K562 (cell line): ENCODE measurements at regions not wholly inside any gene's neighbourhood (a gene's known extent, or its start where the extent isn't known, plus 50 kb on each side); places are given as distances from the start of the nearest gene placed in this dataset.
A peak's percentile ranks its signal among the peaks of the same experiment; 100 is the strongest.

Source experiments
- ATAC-seq: fragments of 200-7000 bp; cut with Tn5 transposase; 3 replicates; pipeline ENCODE4 v1.9.1; 2020; ENCODE audit warnings: moderate library complexity
- BruUV-seq: library from RNA; stranded (reverse); fragments of 400-500 nt; replicated peaks from 2 replicates; lab custom pipeline; 2021; lab: Mats Ljungman, UMichigan
- CTCF ChIA-PET: fragments of 300-600 bp; formaldehyde crosslinking; extraction: SDS; loops from one replicate; lab custom pipeline; 2021; ENCODE audit warnings: low intra/inter-chr PET ratio; lab: Yijun Ruan, JAX
- POLR2A ChIA-PET: fragments of 300-600, 350-650 bp; sonication (Branson Sonifier 250); formaldehyde crosslinking; extraction: SDS; loops from one replicate; lab custom pipeline; 2021; ENCODE audit warnings: antibody characterized with exemption, inconsistent platforms; lab: Yijun Ruan, JAX
- DNase-seq, 4 experiments: peaks; one replicate each; pipeline versions ENCODE4 v3.0.0 to v3.0.0-alpha.2; 2011 to 2018; ENCODE audit warnings: low spot score in 3 of 4, mixed read lengths in 3 of 4; ENCODE audit errors: extremely low read depth in 1 of 4
- FAIRE-seq: peaks from 2 replicates; lab custom pipeline; 2011; peaks lifted over from hg19 to GRCh38; lab: Jason Lieb, UNC
- H2AFZ ChIP-seq: 2 replicates; pipeline ENCODE4 v1.6.0; 2011; ENCODE audit warnings: low read depth, low read length, control low read depth, inconsistent platforms
- H3K27ac ChIP-seq: fragments of 200-600 bp; 3 replicates; pipeline ENCODE4 v1.8.0; 2011; ENCODE audit warnings: low read depth, mild to moderate bottlenecking, control low read depth, inconsistent platforms, low read length, moderate library complexity, mixed read lengths; ENCODE audit errors: extremely low read depth
- H3K27me3 ChIP-seq, 2 experiments: fragments of 300-600 bp in 1 of 2; 2 replicates in 1 of 2; 3 replicates in 1 of 2; pipeline versions ENCODE4 v1.6.0 to v1.8.0; 2011; ENCODE audit warnings: inconsistent platforms in 2 of 2, low read length in 2 of 2, mild to moderate bottlenecking in 1 of 2, mixed read lengths in 1 of 2, moderate library complexity in 1 of 2; ENCODE audit not compliant: control insufficient read depth in 2 of 2, insufficient read depth in 2 of 2
- H3K36me3 ChIP-seq: fragments of 300-600 bp; 3 replicates; pipeline ENCODE4 v1.8.0; 2011; ENCODE audit warnings: mild to moderate bottlenecking, low read length, inconsistent platforms; ENCODE audit not compliant: control insufficient read depth, insufficient read depth
- H3K4me1 ChIP-seq, 2 experiments: fragments of 200-600 bp in 1 of 2; replicated peaks in 1 of 2; 2 replicates in 1 of 2; 3 replicates in 1 of 2; pipeline versions ENCODE4 v1.5.1 to v1.8.0; 2011; ENCODE audit warnings: inconsistent platforms in 2 of 2, low read length in 2 of 2, mild to moderate bottlenecking in 1 of 2, mixed read lengths in 1 of 2, moderate library complexity in 1 of 2; ENCODE audit not compliant: control insufficient read depth in 2 of 2, insufficient read depth in 2 of 2
- H3K4me2 ChIP-seq: 2 replicates; pipeline ENCODE4 v1.6.1; 2011; ENCODE audit warnings: low read length, control low read depth, inconsistent platforms, mixed read lengths; ENCODE audit not compliant: insufficient read depth
- H3K4me3 ChIP-seq: fragments of 200-600 bp; sonication (generic), shearing (Covaris generic); 2 replicates; pipeline ENCODE4 v1.5.1; 2016; ENCODE audit warnings: control low read depth, inconsistent platforms
- H3K79me2 ChIP-seq: fragments of 200-600 bp; 3 replicates; pipeline ENCODE4 v1.8.0; 2011; ENCODE audit warnings: low read length, inconsistent platforms; ENCODE audit not compliant: control insufficient read depth, insufficient read depth
- H3K9ac ChIP-seq, 2 experiments: 2 replicates each; pipeline versions ENCODE4 v1.6.0 to v1.6.1; 2011; ENCODE audit warnings: low read depth in 2 of 2, low read length in 2 of 2, control low read depth in 1 of 2, inconsistent platforms in 1 of 2, mild to moderate bottlenecking in 1 of 2, mixed read lengths in 1 of 2; ENCODE audit not compliant: insufficient read depth in 1 of 2
- H3K9me1 ChIP-seq: one replicate; pipeline ENCODE4 v1.6.0; 2011; ENCODE audit warnings: inconsistent platforms, mild to moderate bottlenecking, low read length, moderate library complexity; ENCODE audit not compliant: control insufficient read depth, insufficient read depth
- H3K9me3 ChIP-seq: replicated peaks from 2 replicates; pipeline ENCODE4 v1.5.1; 2011; ENCODE audit warnings: low read depth, low read length, inconsistent platforms; ENCODE audit not compliant: control insufficient read depth, insufficient read depth
- H4K20me1 ChIP-seq: replicated peaks from 2 replicates; pipeline ENCODE4 v1.6.1; 2011; ENCODE audit warnings: low read length, inconsistent platforms, mixed read lengths; ENCODE audit not compliant: control insufficient read depth, insufficient read depth
- ATF7 ChIP-seq: fragments of 450-650 bp; IDR thresholded peaks from 2 replicates; pipeline ENCODE4 v1.7.1; 2014; ENCODE audit warnings: mild to moderate bottlenecking, moderate library complexity
- CEBPG ChIP-seq, 3 experiments: fragments of 200-800 bp in 1 of 3; sonication (Bioruptor generic) in 1 of 3; sonication (generic) in 1 of 3; formaldehyde crosslinking in 1 of 3; IDR thresholded peaks in 2 of 3; conservative IDR thresholded peaks in 1 of 3; 2 replicates each; pipeline versions ENCODE4 v1.6.1 to v1.8.0; 2016 to 2022; ENCODE audit warnings: missing compliant biosample characterization in 2 of 3, missing genetic modification characterization in 2 of 3, mild to moderate bottlenecking in 1 of 3, missing genetic modification reagents in 1 of 3
- CREM ChIP-seq: IDR thresholded peaks from 2 replicates; pipeline ENCODE4 v1.6.1; 2014; ENCODE audit warnings: antibody characterized with exemption, low read depth
- ESRRA ChIP-seq: fragments of 450-650 bp; IDR thresholded peaks from 2 replicates; pipeline ENCODE4 v1.6.1; 2014; ENCODE audit warnings: low read depth, mild to moderate bottlenecking, moderate library complexity, borderline replicate concordance
- GABPB2 ChIP-seq: fragments of 250-450 bp; sonication (Bioruptor Pico); conservative IDR thresholded peaks from 2 replicates; pipeline ENCODE4 v1.5.1; 2021; ENCODE audit warnings: mild to moderate bottlenecking
- GTF2E2 ChIP-seq: fragments of 200-800 bp; sonication (Bioruptor generic); IDR thresholded peaks from 2 replicates; pipeline ENCODE4 v1.6.1; 2016; ENCODE audit warnings: missing genetic modification characterization, missing compliant biosample characterization
- HDAC3 ChIP-seq: fragments of 450-650 bp; IDR thresholded peaks from 2 replicates; pipeline ENCODE4 v1.6.1; 2018; ENCODE audit warnings: borderline replicate concordance, mild to moderate bottlenecking, moderate library complexity; ENCODE audit not compliant: partially characterized antibody
- HNRNPLL ChIP-seq: fragments of 200-400 bp; formaldehyde crosslinking; IDR thresholded peaks from 2 replicates; pipeline ENCODE4 v1.6.1; 2017; ENCODE audit warnings: low read length, low read depth, mild to moderate bottlenecking; ENCODE audit not compliant: poor library complexity, severe bottlenecking
- L3MBTL2 ChIP-seq: fragments of 450-650 bp; IDR thresholded peaks from 2 replicates; pipeline ENCODE4 v1.6.1; 2016; ENCODE audit warnings: mild to moderate bottlenecking, moderate library complexity
- LEF1 ChIP-seq: fragments of 450-650 bp; IDR thresholded peaks from 2 replicates; pipeline ENCODE4 v1.6.1; 2016; ENCODE audit warnings: mild to moderate bottlenecking
- MEIS2 ChIP-seq: fragments of 450-650 bp; IDR thresholded peaks from 2 replicates; pipeline ENCODE4 v1.6.1; 2014; ENCODE audit warnings: mild to moderate bottlenecking; ENCODE audit not compliant: partially characterized antibody
- MLX ChIP-seq, 2 experiments: fragments of 450-650 bp in 1 of 2; sonication (generic) in 1 of 2; formaldehyde crosslinking; conservative IDR thresholded peaks; 2 replicates each; pipeline versions ENCODE4 v1.4.0 to v1.8.1; 2020 to 2022; ENCODE audit warnings: mild to moderate bottlenecking in 1 of 2, missing genetic modification reagents in 1 of 2
- NR2F6 ChIP-seq: fragments of 450-650 bp; formaldehyde crosslinking; IDR thresholded peaks from 2 replicates; pipeline ENCODE4 v1.4.0; 2020; ENCODE audit warnings: mild to moderate bottlenecking
- RFX7 ChIP-seq: fragments of 250-450 bp; sonication (Bioruptor Pico); IDR thresholded peaks from 2 replicates; pipeline ENCODE4 v1.5.1; 2021; ENCODE audit warnings: mild to moderate bottlenecking
- RUNX1 ChIP-seq: sonication (generic); IDR thresholded peaks from 2 replicates; pipeline ENCODE4 v1.6.1; 2016; ENCODE audit warnings: antibody characterized with exemption, low read depth
- SMARCA4 ChIP-seq: fragments of 450-650 bp; IDR thresholded peaks from 2 replicates; pipeline ENCODE4 v1.6.1; 2016
- SMARCA5 ChIP-seq: fragments of 450-650 bp; IDR thresholded peaks from 2 replicates; pipeline ENCODE4 v1.6.1; 2016
- WHSC1 ChIP-seq: IDR thresholded peaks from one replicate; pipeline ENCODE4 v1.6.1; 2012; ENCODE audit warnings: low read length, control low read depth, inconsistent platforms
- ZNF436 ChIP-seq: fragments of 250-450, 450-650 bp; sonication (Bioruptor Pico); formaldehyde crosslinking; IDR thresholded peaks from 2 replicates; pipeline ENCODE4 v1.7.0; 2020; ENCODE audit warnings: mild to moderate bottlenecking
- ZNF445 ChIP-seq: fragments of 250-450 bp; sonication (Bioruptor Pico); IDR thresholded peaks from 2 replicates; pipeline ENCODE4 v1.4.0; 2020; ENCODE audit warnings: low read depth, mild to moderate bottlenecking, moderate library complexity
- ZNF583 ChIP-seq: fragments of 250-450 bp; sonication (Bioruptor Pico); IDR thresholded peaks from 2 replicates; pipeline ENCODE4 v1.4.0; 2020
- WGBS: fragments of 100-300 bp; shearing (Covaris generic); methylation state at CpG from one replicate; pipeline ENCODE4 v1.1.6; 2016; ENCODE audit warnings: low coverage, mixed read lengths; ENCODE audit not compliant: insufficient coverage; ENCODE audit errors: missing lambda C conversion rate; 5-methylcytosine and 5-hydroxymethylcytosine counted together
- in situ Hi-C: fragments of 300-500 bp; cut with MboI; formaldehyde crosslinking; loops from 4 replicates; pipeline ENCODE4 v1.15.0; 2018; ENCODE audit warnings: inconsistent platforms, mixed read lengths
- intact Hi-C: fragments of 100-400 bp; cut with micrococcal nuclease; formaldehyde crosslinking; loops from 2 replicates; pipeline ENCODE4 v1.14.2; 2022
- TF ChIP-seq, protein P1 (sequence below): fragments of 250-450 bp; sonication (Bioruptor Pico); IDR thresholded peaks from 2 replicates; pipeline ENCODE4 v1.5.0; 2022; ENCODE audit warnings: mild to moderate bottlenecking

DNA sequence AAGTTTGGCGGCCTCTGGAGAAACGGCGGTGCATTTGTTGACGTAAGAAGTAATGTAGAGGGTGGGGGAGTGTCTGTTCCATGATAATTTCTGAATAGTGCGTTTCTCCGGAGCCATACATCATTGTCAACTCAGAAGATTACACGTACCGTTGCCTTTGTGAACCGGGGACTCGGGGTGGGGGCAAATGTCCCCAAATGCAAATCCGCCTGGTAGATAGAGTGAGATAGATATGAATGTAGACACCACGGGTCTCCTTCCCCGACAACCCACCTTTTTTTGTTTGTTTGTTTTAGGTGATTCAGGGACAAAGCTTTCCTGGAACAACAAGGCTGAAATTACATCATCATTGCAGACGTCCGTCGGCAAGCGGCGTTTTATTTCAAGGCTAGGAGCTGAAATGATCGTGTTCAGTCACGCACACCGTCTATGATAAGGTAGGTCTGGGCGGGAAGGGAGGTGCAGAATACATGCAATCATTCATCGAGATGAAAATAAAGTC is 96.0 kb upstream of the PPP2R3B start:
- peak overlapping the region; percentile 55 for H3K4me2 ChIP-seq
- peaks cover 0 to 1% of the 10 kb centered on the region in 2 experiments; a peak in 2 of 5 replicates for H3K27me3 ChIP-seq
- TF ChIP-seq ZNF445 (CRISPR knock-in tag) (no peak), SMARCA5 (no peak), ZNF583 (CRISPR knock-in tag) (no peak), ESRRA (no peak), CEBPG (CRISPR knock-in tag; IDR thresholded peaks at IDR 0.05) (no peak), CEBPG (tag; conservative IDR thresholded peaks at IDR 0.05 in 1 of 2, IDR thresholded peaks at IDR 0.05 in 1 of 2) (peak in 1 of 2 experiments; percentile 74; a peak in 2 of 4 replicates), HNRNPLL (peak; percentile 31), GABPB2 (CRISPR knock-in tag) (no peak), RFX7 (CRISPR knock-in tag) (no peak), CREM (0 out of 2 replicates have a peak, but pooled peaks have one; percentile 9), HDAC3 (no peak), ZNF436 (no peak), WHSC1 (no peak), NR2F6 (CRISPR knock-in tag) (no peak), GTF2E2 (tag) (no peak), LEF1 (0 out of 2 replicates have a peak, but pooled peaks have one; percentile 22), L3MBTL2 (peak; percentile 49; the same call in 1 of the 2 replicates), SMARCA4 (peak; percentile 28; the same call in 1 of the 2 replicates), ATF7 (peak; percentile 70), MLX (CRISPR knock-in tag; conservative IDR thresholded peaks at IDR 0.05) (no peak), RUNX1 (no peak), MEIS2 (peak; percentile 94)
- TF ChIP-seq, protein P1, sequence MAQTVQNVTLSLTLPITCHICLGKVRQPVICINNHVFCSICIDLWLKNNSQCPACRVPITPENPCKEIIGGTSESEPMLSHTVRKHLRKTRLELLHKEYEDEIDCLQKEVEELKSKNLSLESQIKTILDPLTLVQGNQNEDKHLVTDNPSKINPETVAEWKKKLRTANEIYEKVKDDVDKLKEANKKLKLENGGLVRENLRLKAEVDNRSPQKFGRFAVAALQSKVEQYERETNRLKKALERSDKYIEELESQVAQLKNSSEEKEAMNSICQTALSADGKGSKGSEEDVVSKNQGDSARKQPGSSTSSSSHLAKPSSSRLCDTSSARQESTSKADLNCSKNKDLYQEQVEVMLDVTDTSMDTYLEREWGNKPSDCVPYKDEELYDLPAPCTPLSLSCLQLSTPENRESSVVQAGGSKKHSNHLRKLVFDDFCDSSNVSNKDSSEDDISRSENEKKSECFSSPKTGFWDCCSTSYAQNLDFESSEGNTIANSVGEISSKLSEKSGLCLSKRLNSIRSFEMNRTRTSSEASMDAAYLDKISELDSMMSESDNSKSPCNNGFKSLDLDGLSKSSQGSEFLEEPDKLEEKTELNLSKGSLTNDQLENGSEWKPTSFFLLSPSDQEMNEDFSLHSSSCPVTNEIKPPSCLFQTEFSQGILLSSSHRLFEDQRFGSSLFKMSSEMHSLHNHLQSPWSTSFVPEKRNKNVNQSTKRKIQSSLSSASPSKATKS = no peak

More for the DNA sequence above, 96.0 kb upstream of the PPP2R3B start:
- Histone ChIP-seq H3K9me3 (no peaks in the 10 kb centered on the region), H2AFZ (no peak overlapping the region), H3K36me3 (no peaks in the 10 kb centered on the region), H3K27ac (no peak overlapping the region), H3K4me1 (no peaks in the 10 kb centered on the region), H3K79me2 (no peaks in the 10 kb centered on the region), H4K20me1 (no peaks in the 10 kb centered on the region), H3K4me3 (no peak overlapping the region; the same call in 1 of the 2 replicates), H3K9ac (no peak overlapping the region), H3K9me1 (no peaks in the 10 kb centered on the region)
- FAIRE-seq = no peak
- WGBS = 0% methylated on average over 23 of the region's 23 CpGs
- CTCF ChIA-PET = no interaction called here
- peak in 1 of 4 experiments; percentile 10 for DNase-seq
- in situ Hi-C loops (no loop called here), intact Hi-C loops (no loop called here)
- POLR2A ChIA-PET = no interaction called here
- peak; percentile 81 for ATAC-seq
- no TSS peak for BruUV-seq
